Endothelial cell of umbilical vein (primary cell): ENCODE measurements at regions not wholly inside any gene's neighbourhood (a gene's known extent, or its start where the extent isn't known, plus 50 kb on each side); places are given as distances from the start of the nearest gene placed in this dataset.

ENCODE experiments used
- BruUV-seq: library from RNA; stranded (reverse); fragments of 400-500 nt; replicated peaks from 2 replicates; lab custom pipeline; 2021; lab: Mats Ljungman, UMichigan
- CTCF ChIA-PET: fragments of 300-600, 350-600 bp; sonication (Branson Sonifier 250); formaldehyde crosslinking; loops from one replicate; lab custom pipeline; 2021; ENCODE audit warnings: antibody characterized with exemption, inconsistent platforms; lab: Charles Lee
- POLR2A ChIA-PET: fragments of 300-600, 350-600 bp; sonication (Branson Sonifier 250); formaldehyde crosslinking; loops from one replicate; lab custom pipeline; 2021; ENCODE audit warnings: antibody characterized with exemption, inconsistent platforms; lab: Charles Lee
- DNase-seq: peaks from one replicate; pipeline ENCODE4 v3.0.0-alpha.2; 2011; ENCODE audit warnings: low read depth, low spot score
- FAIRE-seq: peaks from 2 replicates; lab custom pipeline; 2011; peaks lifted over from hg19 to GRCh38; lab: Jason Lieb, UNC
- H2AFZ ChIP-seq: 2 replicates; pipeline ENCODE4 v1.6.0; 2012; ENCODE audit warnings: low read depth, low read length, control low read depth, inconsistent platforms
- H3K27ac ChIP-seq: 2 replicates; pipeline ENCODE4 v1.5.1; 2011; ENCODE audit warnings: low read depth, mild to moderate bottlenecking, control low read depth, low read length, moderate library complexity; ENCODE audit not compliant: insufficient read depth
- H3K27me3 ChIP-seq, 2 experiments: 2 replicates each; pipeline versions ENCODE4 v1.6.0 to v1.6.1; 2011; ENCODE audit warnings: low read length in 2 of 2, mixed read lengths in 1 of 2; ENCODE audit not compliant: control insufficient read depth in 2 of 2, insufficient read depth in 2 of 2
- H3K36me3 ChIP-seq, 2 experiments: 2 replicates in 1 of 2; 3 replicates in 1 of 2; pipeline ENCODE4 v1.5.1; 2011; ENCODE audit warnings: low read length in 2 of 2, mild to moderate bottlenecking in 1 of 2, moderate library complexity in 1 of 2; ENCODE audit not compliant: control insufficient read depth in 2 of 2, insufficient read depth in 2 of 2; ENCODE audit errors: extremely low read depth in 1 of 2
- H3K4me1 ChIP-seq: 3 replicates; pipeline ENCODE4 v1.5.1; 2011; ENCODE audit warnings: mild to moderate bottlenecking, low read length; ENCODE audit not compliant: control insufficient read depth, insufficient read depth; ENCODE audit errors: extremely low read depth
- H3K4me2 ChIP-seq: 2 replicates; pipeline ENCODE4 v1.6.1; 2011; ENCODE audit warnings: low read length, control low read depth, mixed read lengths; ENCODE audit not compliant: insufficient read depth
- H3K4me3 ChIP-seq, 3 experiments: fragments of 200-600 bp in 1 of 3; sonication (generic), shearing (Covaris generic) in 1 of 3; replicated peaks in 1 of 3; 2 replicates each; pipeline ENCODE4 v1.5.1; 2011 to 2016; ENCODE audit warnings: control low read depth in 3 of 3, low read length in 3 of 3, mild to moderate bottlenecking in 2 of 3, inconsistent platforms in 1 of 3, low read depth in 1 of 3, moderate library complexity in 1 of 3; ENCODE audit not compliant: insufficient read depth in 1 of 3
- H3K79me2 ChIP-seq: 2 replicates; pipeline ENCODE4 v1.6.0; 2012; ENCODE audit warnings: low read length, inconsistent platforms; ENCODE audit not compliant: control insufficient read depth, insufficient read depth
- H3K9ac ChIP-seq: replicated peaks from 2 replicates; pipeline ENCODE3; 2011; ENCODE audit warnings: low read length, control low read depth; ENCODE audit not compliant: insufficient read depth; ENCODE audit errors: extremely low read depth
- H3K9me1 ChIP-seq: replicated peaks from 3 replicates; pipeline ENCODE4 v1.6.0; 2011; ENCODE audit warnings: mild to moderate bottlenecking, low read length; ENCODE audit not compliant: control insufficient read depth, insufficient read depth; ENCODE audit errors: extremely low read depth
- H3K9me3 ChIP-seq: replicated peaks from 2 replicates; pipeline ENCODE4 v1.5.1; 2012; ENCODE audit warnings: low read length, inconsistent platforms; ENCODE audit not compliant: control insufficient read depth, insufficient read depth
- H4K20me1 ChIP-seq: replicated peaks from 2 replicates; pipeline ENCODE3; 2011; ENCODE audit warnings: mild to moderate bottlenecking, low read length; ENCODE audit not compliant: control insufficient read depth, insufficient read depth; ENCODE audit errors: extremely low read depth
- CTCF ChIP-seq, 2 donors: IDR thresholded peaks; 1 replicate in 1 of 2; 2 replicates in 1 of 2; pipeline ENCODE4 v1.5.1; 2011; ENCODE audit warnings: low read length in 2 of 2, mild to moderate bottlenecking in 2 of 2, moderate library complexity in 2 of 2, control low read depth in 1 of 2, inconsistent platforms in 1 of 2, low read depth in 1 of 2; ENCODE audit not compliant: insufficient read depth in 1 of 2; ENCODE audit errors: extremely low read depth in 1 of 2
- EZH2 ChIP-seq: IDR thresholded peaks from 2 replicates; pipeline ENCODE4 v1.6.1; 2012; ENCODE audit warnings: borderline replicate concordance, low read depth, mild to moderate bottlenecking, moderate library complexity, low read length, inconsistent platforms; ENCODE audit not compliant: severe bottlenecking
- FOS ChIP-seq: IDR thresholded peaks from 2 replicates; pipeline ENCODE4 v1.6.1; 2011; ENCODE audit warnings: mild to moderate bottlenecking, low read length, moderate library complexity, borderline replicate concordance; ENCODE audit not compliant: insufficient read depth
- GATA2 ChIP-seq: IDR thresholded peaks from 2 replicates; pipeline ENCODE4 v1.7.0; 2011; ENCODE audit warnings: low read depth, mild to moderate bottlenecking, moderate library complexity, mixed read lengths, low read length; ENCODE audit not compliant: insufficient read length, insufficient read depth
- JUN ChIP-seq: IDR thresholded peaks from 2 replicates; pipeline ENCODE4 v1.6.1; 2011; ENCODE audit warnings: borderline replicate concordance, low read depth; ENCODE audit not compliant: insufficient read length, insufficient read depth
- MAX ChIP-seq: IDR thresholded peaks from 2 replicates; pipeline ENCODE4 v1.6.1; 2011; ENCODE audit not compliant: insufficient read depth, insufficient read length
- MYC ChIP-seq: IDR thresholded peaks from one replicate; pipeline ENCODE4 v1.6.1; 2011; ENCODE audit warnings: mild to moderate bottlenecking, low read depth, low read length
- POLR2A ChIP-seq: IDR thresholded peaks from 2 replicates; pipeline ENCODE4 v1.6.1; 2012; ENCODE audit warnings: low read depth, mild to moderate bottlenecking, control low read depth, low read length
- POLR2AphosphoS5 ChIP-seq: IDR thresholded peaks from 2 replicates; pipeline ENCODE4 v1.6.1; 2012; ENCODE audit warnings: low read depth, mild to moderate bottlenecking, control low read depth, low read length, moderate library complexity; ENCODE audit not compliant: insufficient read depth
- dilution Hi-C: fragments of 300-500 bp; cut with MboI; formaldehyde crosslinking; loops from one replicate; pipeline ENCODE4 v1.15.0; 2019; ENCODE audit warnings: low sequenced_read_pairs; ENCODE audit not compliant: extremely low pct_ligation_motif_present
- intact Hi-C: fragments of 100-400 bp; cut with micrococcal nuclease; formaldehyde crosslinking; loops from one replicate; pipeline ENCODE4 v1.10.0; 2022

GRCh38 chr12:129994634-129995033 lies 90.8 kb upstream of the TMEM132D start:
- H3K4me3 ChIP-seq = no peak overlapping the region
- no peaks in the 10 kb centered on the region for H3K27me3 ChIP-seq
- no TSS peak for BruUV-seq
- dilution Hi-C loops = no loop called here
- H3K4me1 ChIP-seq = no peaks in the 10 kb centered on the region
- no peaks in the 10 kb centered on the region for H3K36me3 ChIP-seq
- no peaks in the 10 kb centered on the region for H3K79me2 ChIP-seq
- no peak overlapping the region for H2AFZ ChIP-seq
- H3K9me1 ChIP-seq = no peaks in the 10 kb centered on the region
- no peak overlapping the region for H3K27ac ChIP-seq
- H3K9me3 ChIP-seq = no peaks in the 10 kb centered on the region
- TF ChIP-seq FOS (no peak), GATA2 (no peak), JUN (no peak), POLR2A (no peak)
- H4K20me1 ChIP-seq = no peaks in the 10 kb centered on the region
- POLR2A ChIA-PET = no interaction called here
- FAIRE-seq = no peak
- no peak overlapping the region for H3K4me2 ChIP-seq
- intact Hi-C loops = no loop called here
- DNase-seq = no peak
- CTCF ChIA-PET = no interaction called here
- H3K9ac ChIP-seq = no peak overlapping the region

GRCh38 chr12:129997239-129997638 lies 93.4 kb upstream of the TMEM132D start:
- intact Hi-C loops (no loop called here), dilution Hi-C loops (no loop called here)
- H3K27ac ChIP-seq = no peak overlapping the region
- ChIA-PET CTCF (no interaction called here), POLR2A (no interaction called here)
- BruUV-seq = no TSS peak
- H4K20me1 ChIP-seq = no peaks in the 10 kb centered on the region
- H3K36me3 ChIP-seq = no peaks in the 10 kb centered on the region
- no peaks in the 10 kb centered on the region for H3K27me3 ChIP-seq
- no peak overlapping the region for H2AFZ ChIP-seq
- no peak for FAIRE-seq
- no peaks in the 10 kb centered on the region for H3K79me2 ChIP-seq
- no peak for DNase-seq
- no peaks in the 10 kb centered on the region for H3K4me1 ChIP-seq
- no peak overlapping the region for H3K4me2 ChIP-seq
- no peak overlapping the region for H3K9ac ChIP-seq
- peaks cover 2% of the 10 kb centered on the region for H3K9me3 ChIP-seq
- TF ChIP-seq JUN (no peak), MAX (no peak), GATA2 (no peak), POLR2AphosphoS5 (no peak), MYC (no peak), EZH2 (no peak), FOS (no peak), CTCF (IDR thresholded peaks at IDR 0.05; ENCODE audit: extremely low read depth in 1 of 2, insufficient read depth in 1 of 2, low read depth in 1 of 2, low read length in 2 of 2) (no peak), POLR2A (no peak)
- no peak overlapping the region for H3K4me3 ChIP-seq
- no peaks in the 10 kb centered on the region for H3K9me1 ChIP-seq
